ENCODE measurements at regions not wholly inside any gene's neighbourhood (a gene's known extent, or its start where the extent isn't known, plus 50 kb on each side); places are given as distances from the start of the nearest gene placed in this dataset.
A peak's percentile ranks its signal among the peaks of the same experiment; 100 is the strongest.

- DNase-seq (ENCODE audit: low read depth), result no peak
These were observed 515.2 kb upstream of the RGS18 start for GRCh38 chr1:191643060-191643459.

- no peak for DNase-seq (ENCODE audit: low read depth)
These were observed 509.3 kb upstream of the RGS18 start for GRCh38 chr1:191648939-191649338.

- no peak for DNase-seq (ENCODE audit: low read depth)
These were observed 496.2 kb upstream of the RGS18 start for GRCh38 chr1:191662051-191662450.

- DNase-seq (ENCODE audit: low read depth), result no peak
These were observed 495.5 kb upstream of the RGS18 start for GRCh38 chr1:191662746-191663145.

- no peak for DNase-seq (ENCODE audit: low read depth)
These were observed 489.7 kb upstream of the RGS18 start for GRCh38 chr1:191668525-191668924.

- no peak for DNase-seq (ENCODE audit: low read depth)
These were observed 488.6 kb upstream of the RGS18 start for GRCh38 chr1:191669629-191670028.

GRCh38 chr1:191671236-191671635, 487.0 kb upstream of the RGS18 start:
- peak; percentile 27 for DNase-seq (ENCODE audit: low read depth)

GRCh38 chr1:191674626-191675179, 483.6 kb upstream of the RGS18 start:
- DNase-seq (ENCODE audit: low read depth), result no peak

- DNase-seq (ENCODE audit: low read depth), result no peak
These were observed 482.1 kb upstream of the RGS18 start for GRCh38 chr1:191675856-191676783.

- DNase-seq (ENCODE audit: low read depth), result no peak
These were observed 472.6 kb upstream of the RGS18 start for GRCh38 chr1:191685669-191686068.

GRCh38 chr1:191687721-191688120, 470.5 kb upstream of the RGS18 start:
- DNase-seq (ENCODE audit: low read depth), result no peak

GRCh38 chr1:191690931-191691330, 467.3 kb upstream of the RGS18 start:
- DNase-seq (ENCODE audit: low read depth), result no peak

GRCh38 chr1:191693797-191694196, 464.5 kb upstream of the RGS18 start:
- no peak for DNase-seq (ENCODE audit: low read depth)

GRCh38 chr1:191695865-191696264, 462.4 kb upstream of the RGS18 start:
- DNase-seq (ENCODE audit: low read depth), result peak; percentile 28

GRCh38 chr1:191696354-191696753, 461.9 kb upstream of the RGS18 start:
- no peak for DNase-seq (ENCODE audit: low read depth)

GRCh38 chr1:191697556-191697955, 460.7 kb upstream of the RGS18 start:
- no peak for DNase-seq (ENCODE audit: low read depth)

GRCh38 chr1:191698246-191698645, 460.0 kb upstream of the RGS18 start:
- no peak for DNase-seq (ENCODE audit: low read depth)

- DNase-seq (ENCODE audit: low read depth), result no peak
These were observed 458.9 kb upstream of the RGS18 start for GRCh38 chr1:191699343-191699742.

GRCh38 chr1:191700922-191701321, 457.3 kb upstream of the RGS18 start:
- no peak for DNase-seq (ENCODE audit: low read depth)

GRCh38 chr1:191702124-191702523, 456.1 kb upstream of the RGS18 start:
- DNase-seq (ENCODE audit: low read depth), result no peak

GRCh38 chr1:191707288-191707687, 451.0 kb upstream of the RGS18 start:
- DNase-seq (ENCODE audit: low read depth), result no peak

- DNase-seq (ENCODE audit: low read depth), result peak; percentile 3
These were observed 449.0 kb upstream of the RGS18 start for GRCh38 chr1:191709215-191709614.

- DNase-seq (ENCODE audit: low read depth), result no peak
These were observed 446.3 kb upstream of the RGS18 start for GRCh38 chr1:191711961-191712360.
